Keratinocyte (primary cell): ENCODE measurements at regions not wholly inside any gene's neighbourhood (a gene's known extent, or its start where the extent isn't known, plus 50 kb on each side); places are given as distances from the start of the nearest gene placed in this dataset.

Experiments used
- CTCF ChIP-seq, 3 experiments: IDR thresholded peaks in 1 of 3; conservative IDR thresholded peaks in 1 of 3; optimal IDR thresholded peaks in 1 of 3; 2 replicates in 2 of 3; 3 replicates in 1 of 3; pipeline versions ENCODE3 to v1.5.1; 2011; ENCODE audit warnings: low read length in 3 of 3, mild to moderate bottlenecking in 3 of 3, moderate library complexity in 2 of 3, control low read depth in 1 of 3, inconsistent platforms in 1 of 3; ENCODE audit not compliant: insufficient read depth in 2 of 3; ENCODE audit errors: extremely low read depth in 1 of 3
- EZH2 ChIP-seq: IDR thresholded peaks from one replicate; pipeline ENCODE4 v1.6.1; 2012; ENCODE audit warnings: inconsistent platforms, mild to moderate bottlenecking, low read length, moderate library complexity

- TF ChIP-seq CTCF (optimal IDR thresholded peaks at IDR 0.05 in 1 of 3, IDR thresholded peaks at IDR 0.05 in 1 of 3, conservative IDR thresholded peaks at IDR 0.05 in 1 of 3; ENCODE audit: extremely low read depth in 1 of 3, insufficient read depth in 2 of 3, low read length in 3 of 3), result no peak
- no peak for TF ChIP-seq EZH2
Measured at GRCh38 chr5:174503086-174503460, 221.3 kb upstream of the MSX2 start.
